BLaER1 treated with 17β-estradiol and CSF1 and Interleukin-3, amounts not matched to agents 10 nM and 100 nM (cell line): ENCODE measurements at regions not wholly inside any gene's neighbourhood (a gene's known extent, or its start where the extent isn't known, plus 50 kb on each side); places are given as distances from the start of the nearest gene placed in this dataset.

Experiments used
- H3K27ac ChIP-seq, 11 experiments: shearing (Covaris generic); formaldehyde crosslinking; 2 replicates each; pipeline ENCODE4 v1.8.1; 2022
- H3K27me3 ChIP-seq, 11 experiments: shearing (Covaris generic); formaldehyde crosslinking; 2 replicates each; pipeline ENCODE4 v1.8.1; 2022
- H3K36me3 ChIP-seq, 11 experiments: shearing (Covaris generic); formaldehyde crosslinking; 2 replicates each; pipeline ENCODE4 v1.8.1; 2022
- H3K4me1 ChIP-seq, 10 experiments: shearing (Covaris generic); formaldehyde crosslinking; 2 replicates each; pipeline ENCODE4 v1.8.1; 2022
- H3K4me2 ChIP-seq, 11 experiments: shearing (Covaris generic); formaldehyde crosslinking; 2 replicates each; pipeline ENCODE4 v1.8.1; 2022
- H3K4me3 ChIP-seq, 10 experiments: shearing (Covaris generic); formaldehyde crosslinking; 2 replicates each; pipeline ENCODE4 v1.8.1; 2022
- H3K9ac ChIP-seq, 11 experiments: shearing (Covaris generic); formaldehyde crosslinking; 2 replicates each; pipeline ENCODE4 v1.8.1; 2022
- H3K9me3 ChIP-seq, 11 experiments: shearing (Covaris generic); formaldehyde crosslinking; replicated peaks in 1 of 11; 2 replicates each; pipeline ENCODE4 v1.8.1; 2022
- H4K20me1 ChIP-seq, 11 experiments: shearing (Covaris generic); formaldehyde crosslinking; 2 replicates each; pipeline ENCODE4 v1.8.1; 2022
- Cebpa-rat ChIP-seq, 11 experiments: shearing (Covaris generic); IDR thresholded peaks; 2 replicates each; pipeline ENCODE4 v1.8.1; 2022

DNA sequence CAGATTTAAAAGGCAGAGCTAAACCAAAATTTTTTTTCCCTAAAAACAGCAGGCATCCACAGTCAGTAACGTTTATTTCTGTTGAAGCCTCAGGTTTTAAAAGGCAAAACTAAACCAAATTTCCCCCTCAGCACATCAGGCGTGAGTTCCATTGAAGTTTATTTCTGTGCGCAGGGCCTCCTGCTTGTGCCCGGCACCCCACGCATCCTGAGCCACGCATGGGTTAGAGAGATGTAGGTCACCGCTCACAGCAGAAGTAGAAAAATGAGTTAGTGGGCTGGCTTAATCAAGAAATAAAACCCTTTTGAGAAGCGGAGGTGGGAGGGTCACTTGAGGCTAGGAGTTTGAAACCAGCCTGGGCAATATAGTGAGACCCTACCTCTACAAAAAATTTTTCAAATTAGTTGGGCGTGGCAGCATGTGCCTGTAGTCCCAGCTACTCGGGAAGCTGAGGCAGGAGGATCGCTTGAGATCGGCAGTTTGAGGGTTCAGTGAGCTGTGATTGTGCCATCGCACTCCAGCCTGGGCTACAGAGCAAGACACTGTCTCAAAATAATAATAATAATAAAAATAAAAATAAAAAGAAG, 75.6 kb upstream of the SPIN1 start:
- no peak overlapping the region for H3K4me3 ChIP-seq
- H4K20me1 ChIP-seq: no peaks in the 10 kb centered on the region
- peak overlapping the region in 2 of 11 experiments; percentile 26 to 27; a peak in 3 of 22 replicates for H3K27ac ChIP-seq
- TF ChIP-seq Cebpa-rat (IDR thresholded peaks at IDR 0.05): no peak
- H3K27me3 ChIP-seq: no peaks in the 10 kb centered on the region
- H3K4me2 ChIP-seq: peak overlapping the region in 10 of 11 experiments; percentile 8 to 91 (median 51); a peak in 17 of 22 replicates
- H3K9me3 ChIP-seq: no peaks in the 10 kb centered on the region
- peak overlapping the region in 3 of 11 experiments; percentile 2 to 29 (median 15); a peak in 3 of 22 replicates for H3K9ac ChIP-seq
- H3K36me3 ChIP-seq: no peaks in the 10 kb centered on the region
- peaks cover 32 to 95% (median 79%) of the 10 kb centered on the region in 10 experiments for H3K4me1 ChIP-seq

DNA sequence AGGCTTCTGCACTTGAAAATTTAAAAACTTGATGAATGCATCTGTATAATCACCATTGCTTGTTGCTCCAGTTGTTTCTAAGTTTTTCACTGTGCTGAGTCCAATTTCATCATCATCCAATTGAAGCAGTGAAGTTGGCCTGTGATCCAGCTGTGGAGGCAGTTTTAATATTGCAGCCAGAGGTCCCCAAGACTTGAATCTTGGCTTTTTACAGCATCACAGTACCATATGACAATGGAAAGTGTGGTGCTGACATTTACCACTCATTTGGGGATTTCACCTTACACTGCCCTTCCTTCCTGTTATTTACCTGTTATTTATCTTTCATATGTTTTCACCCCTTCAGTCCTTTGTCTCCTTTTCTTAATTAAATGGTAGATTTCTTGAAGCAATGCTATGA, 76.2 kb upstream of the SPIN1 start:
- Histone ChIP-seq H3K27me3 (no peaks in the 10 kb centered on the region), H3K4me1 (peaks cover 32 to 99% (median 79%) of the 10 kb centered on the region in 10 experiments), H3K4me2 (peak overlapping the region in 10 of 11 experiments; percentile 21 to 91 (median 51); a peak in 14 of 22 replicates), H3K9ac (0 out of 22 replicates have a peak overlapping the region, but pooled peaks of 3 of the 11 experiments have one; percentile 10 to 29 (median 15)), H3K27ac (peak overlapping the region in 2 of 11 experiments; percentile 26 to 27; a peak in 1 of 22 replicates), H4K20me1 (no peaks in the 10 kb centered on the region), H3K9me3 (no peaks in the 10 kb centered on the region), H3K36me3 (no peaks in the 10 kb centered on the region), H3K4me3 (no peak overlapping the region)
- no peak for TF ChIP-seq Cebpa-rat (IDR thresholded peaks at IDR 0.05)

DNA sequence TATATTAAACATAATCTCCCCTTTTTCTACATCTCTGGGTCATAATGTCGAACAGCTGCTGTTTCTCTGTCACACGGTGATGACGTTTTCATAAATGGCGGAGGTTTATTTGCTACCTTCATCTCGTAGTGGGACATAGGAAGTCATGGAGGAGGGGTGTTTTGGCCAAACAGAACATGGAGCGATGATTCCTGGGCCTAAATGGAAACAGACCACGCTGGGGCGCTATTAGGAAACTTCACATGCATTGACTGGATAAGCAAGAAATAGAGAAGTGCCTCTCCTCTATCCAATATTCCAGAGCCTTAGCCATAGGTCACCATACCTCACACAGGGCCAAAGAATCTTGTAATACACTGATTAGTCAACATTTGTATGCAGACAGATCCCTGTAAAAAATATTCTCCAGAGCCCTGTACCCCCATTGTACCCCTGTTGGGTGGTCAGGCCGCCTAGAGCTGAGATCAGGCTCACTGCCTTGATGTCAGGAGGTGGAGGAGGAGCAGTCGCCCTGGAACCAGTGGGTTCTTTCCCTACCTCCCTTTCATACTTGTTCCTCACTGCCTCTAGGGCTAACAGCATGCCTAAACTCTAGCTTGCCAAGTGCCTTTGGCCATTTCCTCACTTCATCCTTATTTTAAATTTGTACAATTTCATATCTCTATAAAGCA, 77.8 kb upstream of the SPIN1 start:
- Histone ChIP-seq H3K36me3 (no peaks in the 10 kb centered on the region), H3K4me2 (peak overlapping the region in 7 of 11 experiments; percentile 7 to 91 (median 72); a peak in 10 of 22 replicates), H3K9me3 (peaks cover 0 to under 1% (median 0%) of the 10 kb centered on the region in 11 experiments; a peak in 1 of 22 replicates), H3K27me3 (no peaks in the 10 kb centered on the region), H4K20me1 (no peaks in the 10 kb centered on the region), H3K4me3 (no peak overlapping the region), H3K27ac (peak overlapping the region in 4 of 11 experiments; percentile 7 to 58 (median 23); a peak in 3 of 22 replicates), H3K4me1 (peaks cover 24 to 86% (median 64%) of the 10 kb centered on the region in 10 experiments), H3K9ac (no peak overlapping the region)
- no peak for TF ChIP-seq Cebpa-rat (IDR thresholded peaks at IDR 0.05)

DNA sequence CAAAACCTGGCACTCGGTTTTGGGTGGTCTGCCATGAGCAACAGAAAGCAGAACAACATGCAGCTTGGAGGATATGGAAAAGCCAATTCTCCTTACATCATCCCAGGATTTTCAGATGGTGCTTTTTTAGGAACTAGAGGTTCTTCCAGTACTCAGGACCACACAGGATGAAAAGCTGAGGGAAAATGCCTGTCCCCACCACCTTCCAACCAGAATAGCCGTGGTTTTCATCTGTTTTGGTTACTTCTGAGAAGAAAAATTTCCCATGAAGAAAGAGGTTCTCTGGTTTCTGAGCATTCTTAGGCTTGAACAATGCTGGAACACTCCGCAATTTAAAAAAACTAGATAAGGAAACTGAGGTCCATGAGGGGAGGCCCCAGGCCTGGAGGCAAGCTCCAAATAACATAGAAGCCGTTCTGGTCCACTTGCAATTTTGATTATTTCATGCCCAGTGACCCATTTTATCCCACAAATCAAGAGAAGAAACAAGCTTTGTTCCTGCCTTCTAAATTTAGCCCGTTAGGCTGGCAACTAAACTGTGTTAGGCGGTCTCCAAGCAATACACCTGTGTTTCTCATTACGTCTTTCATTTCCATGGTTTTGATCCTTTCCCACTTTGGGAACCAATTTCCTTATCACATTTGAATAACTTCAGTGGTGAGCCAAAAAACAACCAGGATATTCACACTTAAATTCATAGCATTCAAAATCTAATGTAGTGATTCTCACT, 79.2 kb upstream of the SPIN1 start:
- TF ChIP-seq Cebpa-rat (IDR thresholded peaks at IDR 0.05): no peak
- peak overlapping the region in 10 of 11 experiments; percentile 5 to 91 (median 66); a peak in 18 of 22 replicates for H3K4me2 ChIP-seq

DNA sequence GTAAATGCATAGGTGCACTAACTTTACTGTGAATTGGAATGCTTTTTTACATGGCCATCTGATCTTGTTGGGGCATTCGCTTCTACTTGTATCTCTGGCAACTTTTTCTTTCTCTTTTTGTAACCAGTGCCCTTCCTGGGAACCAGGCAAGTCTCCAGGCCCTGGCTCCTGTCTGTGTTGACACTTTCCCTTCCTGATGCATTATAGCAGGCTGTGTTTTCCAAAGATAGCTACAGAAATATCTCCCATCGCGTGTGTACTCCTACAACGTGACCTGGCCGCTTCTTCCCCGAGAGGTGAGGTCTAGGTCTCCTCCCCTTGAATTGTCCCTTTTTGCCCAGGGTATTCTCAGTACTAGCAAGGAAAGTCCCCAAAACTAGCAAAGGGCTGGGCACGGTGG, 81.1 kb upstream of the SPIN1 start:
- peaks cover 0 to 9% (median 0%) of the 10 kb centered on the region in 11 experiments; a peak in 1 of 22 replicates for H3K9me3 ChIP-seq
- peak overlapping the region in 1 of 11 experiments; percentile 91; a peak in 3 of 22 replicates for H3K4me2 ChIP-seq
- no peaks in the 10 kb centered on the region for H4K20me1 ChIP-seq
- no peaks in the 10 kb centered on the region for H3K27me3 ChIP-seq
- peaks cover 26 to 76% (median 56%) of the 10 kb centered on the region in 10 experiments for H3K4me1 ChIP-seq
- no peaks in the 10 kb centered on the region for H3K36me3 ChIP-seq
- TF ChIP-seq Cebpa-rat (IDR thresholded peaks at IDR 0.05): no peak
- H3K9ac ChIP-seq: no peak overlapping the region
- no peak overlapping the region for H3K4me3 ChIP-seq
- no peak overlapping the region for H3K27ac ChIP-seq

More for the DNA sequence above, 79.2 kb upstream of the SPIN1 start:
- Histone ChIP-seq H3K4me1 (peaks cover 28 to 86% (median 69%) of the 10 kb centered on the region in 10 experiments), H3K27me3 (no peaks in the 10 kb centered on the region), H3K27ac (peak overlapping the region in 5 of 11 experiments; percentile 14 to 58 (median 41); a peak in 9 of 22 replicates), H3K4me3 (peak overlapping the region in 1 of 10 experiments; percentile 3; a peak in 1 of 20 replicates), H3K9ac (peak overlapping the region in 2 of 11 experiments; percentile 14 to 54; a peak in 3 of 22 replicates), H4K20me1 (no peaks in the 10 kb centered on the region), H3K36me3 (no peaks in the 10 kb centered on the region), H3K9me3 (peaks cover 0 to 9% (median 0%) of the 10 kb centered on the region in 11 experiments; a peak in 1 of 22 replicates)

DNA sequence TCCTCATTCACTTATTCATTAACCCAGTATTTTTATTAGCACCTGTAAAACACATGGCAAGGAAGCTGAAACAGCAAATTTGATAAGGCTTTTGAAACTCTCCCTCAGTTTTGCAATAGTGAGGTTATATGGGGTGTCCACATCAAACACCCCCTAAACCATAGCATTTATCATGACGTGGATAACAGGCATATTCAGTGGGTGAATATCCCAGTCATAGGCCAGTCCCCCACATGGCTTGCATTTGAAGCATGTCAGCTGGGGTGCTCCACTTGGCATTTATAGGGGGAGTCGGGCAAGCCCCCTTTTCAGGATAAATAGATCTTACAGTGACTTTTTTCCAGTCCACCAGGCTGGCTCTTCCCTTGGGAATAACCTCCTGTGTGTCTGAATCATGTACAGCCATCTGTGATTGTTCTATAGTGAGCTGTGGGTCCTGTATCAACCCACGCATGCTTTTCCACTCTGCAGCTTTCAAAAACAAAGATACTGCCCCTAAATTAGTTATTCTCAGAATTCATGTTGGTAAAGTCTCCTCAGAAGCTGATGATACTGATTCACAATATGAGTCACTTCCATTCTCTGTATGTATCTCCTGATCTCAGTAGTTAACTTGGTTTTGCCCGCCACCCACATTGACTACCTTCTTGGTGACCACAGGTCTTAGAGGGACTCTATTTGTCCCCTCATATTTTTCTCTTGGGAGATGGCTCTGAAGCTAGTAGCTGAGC, 84.4 kb upstream of the SPIN1 start:
- Histone ChIP-seq H3K9me3 (peaks cover 0 to 20% (median 0%) of the 10 kb centered on the region in 11 experiments; a peak in 4 of 22 replicates), H3K9ac (no peak overlapping the region), H3K4me2 (peak overlapping the region; percentile 35 to 69 (median 53)), H3K36me3 (no peaks in the 10 kb centered on the region), H3K27me3 (no peaks in the 10 kb centered on the region), H3K27ac (peak overlapping the region in 1 of 11 experiments; percentile 12; a peak in 1 of 22 replicates), H4K20me1 (no peaks in the 10 kb centered on the region), H3K4me1 (peaks cover 13 to 44% (median 28%) of the 10 kb centered on the region in 10 experiments), H3K4me3 (no peak overlapping the region)
- TF ChIP-seq Cebpa-rat (IDR thresholded peaks at IDR 0.05): no peak

DNA sequence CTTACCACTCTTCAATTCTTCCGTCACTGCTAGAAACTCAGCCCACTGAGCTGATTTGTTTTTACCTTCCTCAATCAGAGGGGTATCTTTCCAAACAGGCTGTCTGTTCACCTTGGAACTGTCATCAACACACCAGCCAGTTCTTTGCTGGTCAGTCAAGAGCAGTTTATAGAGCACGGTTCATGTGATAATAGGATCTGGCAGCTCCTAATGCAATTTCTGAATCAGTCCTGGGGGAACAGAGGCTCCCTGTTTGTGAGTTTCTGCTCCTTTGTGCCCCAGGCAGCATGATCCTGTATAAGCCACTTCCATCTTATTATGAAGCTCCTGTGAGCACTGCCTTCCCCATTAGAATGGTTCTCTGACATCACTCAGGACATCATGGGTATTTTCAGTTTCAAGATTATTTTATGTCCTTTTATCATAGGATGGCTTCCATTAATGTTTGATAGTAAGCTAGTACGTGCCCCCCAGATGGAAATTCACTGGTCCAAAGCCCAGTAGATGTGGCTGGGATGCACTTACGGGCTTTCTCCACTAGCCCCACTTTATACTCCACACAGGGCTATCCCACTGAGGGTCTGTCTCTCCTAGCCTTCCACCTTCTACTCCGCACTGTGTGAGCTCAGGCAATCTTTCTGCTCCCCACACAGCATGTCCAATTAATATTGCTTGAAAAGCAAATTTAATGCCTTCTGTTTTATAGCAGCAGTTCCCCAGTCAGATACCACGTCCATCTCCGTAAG, 85.5 kb upstream of the SPIN1 start:
- Histone ChIP-seq H3K27me3 (no peaks in the 10 kb centered on the region), H4K20me1 (no peaks in the 10 kb centered on the region), H3K4me3 (no peak overlapping the region), H3K9ac (no peak overlapping the region), H3K9me3 (peaks cover 0 to 24% (median 0%) of the 10 kb centered on the region in 11 experiments; a peak in 4 of 22 replicates), H3K4me2 (no peak overlapping the region), H3K27ac (no peak overlapping the region), H3K4me1 (peaks cover 13 to 32% (median 17%) of the 10 kb centered on the region in 10 experiments), H3K36me3 (no peaks in the 10 kb centered on the region)
- TF ChIP-seq Cebpa-rat (IDR thresholded peaks at IDR 0.05): no peak

DNA sequence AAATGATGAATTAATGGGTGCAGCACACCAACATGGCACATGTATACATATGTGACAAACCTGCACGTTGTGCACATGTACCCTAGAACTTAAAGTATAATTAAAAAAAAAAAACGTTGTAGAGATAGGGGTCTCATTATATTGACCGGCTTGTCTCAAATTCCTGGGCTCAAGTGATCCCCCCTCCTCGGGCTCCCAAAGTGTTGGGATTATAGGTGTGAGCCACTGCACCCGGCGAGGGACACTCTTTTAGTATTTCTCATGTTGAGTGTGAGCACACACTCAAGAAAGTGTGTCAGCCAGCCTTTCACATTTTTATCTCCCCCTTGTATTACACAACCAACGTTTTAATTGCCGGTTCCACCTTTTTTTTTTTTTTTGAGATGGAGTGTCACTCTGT, 87.7 kb upstream of the SPIN1 start:
- no peaks in the 10 kb centered on the region for H3K27me3 ChIP-seq
- H3K4me3 ChIP-seq: no peak overlapping the region
- H3K36me3 ChIP-seq: no peaks in the 10 kb centered on the region
- TF ChIP-seq Cebpa-rat (IDR thresholded peaks at IDR 0.05): no peak
- H3K9me3 ChIP-seq: peaks cover 0 to 24% (median 4%) of the 10 kb centered on the region in 11 experiments; a peak in 8 of 22 replicates
- no peak overlapping the region for H3K27ac ChIP-seq
- H4K20me1 ChIP-seq: no peaks in the 10 kb centered on the region
- no peak overlapping the region for H3K9ac ChIP-seq
- peaks cover 13 to 24% (median 16%) of the 10 kb centered on the region in 10 experiments for H3K4me1 ChIP-seq
- H3K4me2 ChIP-seq: no peak overlapping the region
